ENCODE measurements at regions not wholly inside any gene's neighbourhood (a gene's known extent, or its start where the extent isn't known, plus 50 kb on each side); places are given as distances from the start of the nearest gene placed in this dataset.
"Not testable (repeated sequence)": the region's sequence is repeated elsewhere in the genome, so short reads cannot be mapped to it uniquely, and the experiment has no call there.

- DNase-seq, result not testable (repeated sequence)
Observed at GRCh38 chr3:192968901-192969300, 51.2 kb upstream of the MB21D2 start.

DNA sequence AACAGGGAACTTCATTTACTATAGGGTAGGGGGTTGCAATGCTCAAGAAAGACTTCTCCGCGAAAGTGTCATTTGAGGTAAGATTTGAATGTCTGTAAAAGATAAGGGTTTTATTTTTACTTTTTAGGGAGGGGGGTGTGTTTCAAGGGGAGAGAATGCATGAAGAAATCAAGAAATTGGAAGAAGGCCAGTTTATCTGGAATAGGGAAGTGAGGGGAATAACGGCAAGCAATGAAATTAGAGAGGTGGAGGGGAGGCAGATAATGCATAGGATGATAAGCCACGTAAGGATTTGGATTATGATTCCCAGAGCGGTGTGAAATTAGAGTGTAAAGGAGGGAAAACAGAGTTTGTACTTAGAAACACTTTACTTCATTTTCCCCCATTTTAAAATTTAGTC is 63.0 kb upstream of the MB21D2 start:
- DNase-seq, result no peak

DNA sequence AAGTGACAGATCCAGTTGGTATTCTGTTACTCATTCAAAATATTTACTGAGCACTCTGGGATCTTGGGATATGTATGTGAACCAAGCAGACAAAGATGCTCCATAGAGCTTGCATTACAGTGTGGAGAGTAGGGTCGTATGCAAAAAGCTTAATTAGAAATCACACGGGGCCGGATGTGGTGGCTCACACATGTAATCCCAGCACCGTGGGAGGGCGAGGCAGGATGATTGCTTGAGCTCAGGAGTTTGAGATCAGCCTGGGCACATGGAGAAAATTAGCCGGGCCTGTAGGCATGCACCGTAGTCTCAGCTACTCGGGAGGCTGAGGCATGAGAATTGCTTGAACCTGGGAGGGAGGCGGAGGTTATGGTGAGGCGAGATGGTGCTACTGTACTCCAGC is 68.7 kb upstream of the MB21D2 start:
- DNase-seq, result no peak

DNA sequence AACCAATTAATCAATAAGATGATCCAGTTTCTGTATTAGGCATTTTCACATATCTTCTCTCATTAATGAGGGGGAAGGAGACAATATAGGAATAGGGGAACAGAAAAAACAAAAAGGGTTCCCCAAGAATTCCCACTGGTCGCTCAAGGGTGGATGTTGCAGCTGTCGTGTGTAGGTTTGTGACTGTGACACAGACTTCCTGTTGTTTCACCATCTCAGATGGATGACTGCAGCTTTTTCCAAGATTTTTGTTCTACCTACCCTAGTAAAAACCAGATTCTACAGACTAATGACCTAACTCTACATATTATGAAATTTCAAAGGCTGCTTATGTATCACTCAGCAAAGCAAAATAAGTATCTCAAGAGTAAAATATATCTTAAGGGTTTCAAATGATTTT is 73.7 kb upstream of the MB21D2 start:
- no peak for DNase-seq

GRCh38 chr3:192992361-192992760 is 74.7 kb upstream of the MB21D2 start:
- DNase-seq, result no peak

GRCh38 chr3:192993411-192993810 is 75.8 kb upstream of the MB21D2 start:
- DNase-seq, result no peak

- DNase-seq, result not testable (repeated sequence)
Observed at GRCh38 chr3:193001113-193001512, 83.5 kb upstream of the MB21D2 start.

DNA sequence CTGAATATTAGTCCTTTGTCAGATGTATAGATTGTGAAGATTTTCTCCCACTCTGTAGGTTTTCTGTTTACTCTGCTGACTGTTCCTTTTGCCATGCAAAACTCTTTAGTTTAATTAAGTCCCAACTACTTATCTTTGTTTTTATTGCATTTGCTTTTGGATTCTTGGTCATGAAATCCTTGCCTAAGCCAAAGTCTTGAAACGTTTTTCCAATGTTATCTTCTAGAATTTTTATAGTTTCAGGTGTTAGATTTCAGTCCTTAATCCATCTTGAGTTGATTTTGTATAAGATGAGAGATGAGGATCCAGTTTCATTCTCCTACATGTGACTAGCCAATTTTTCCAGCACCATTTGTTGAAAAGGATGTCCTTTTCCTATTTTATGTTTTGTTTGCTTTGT is 86.0 kb upstream of the MB21D2 start:
- DNase-seq, result not testable (repeated sequence)

GRCh38 chr3:193008654-193009053 is 91.0 kb upstream of the MB21D2 start:
- DNase-seq, result no peak

- no peak for DNase-seq
Observed at GRCh38 chr3:193010191-193010590, 92.5 kb upstream of the MB21D2 start.

GRCh38 chr3:193011958-193012357 is 94.3 kb upstream of the MB21D2 start:
- DNase-seq, result no peak

GRCh38 chr3:193014902-193015301 is 97.2 kb upstream of the MB21D2 start:
- DNase-seq, result no peak

DNA sequence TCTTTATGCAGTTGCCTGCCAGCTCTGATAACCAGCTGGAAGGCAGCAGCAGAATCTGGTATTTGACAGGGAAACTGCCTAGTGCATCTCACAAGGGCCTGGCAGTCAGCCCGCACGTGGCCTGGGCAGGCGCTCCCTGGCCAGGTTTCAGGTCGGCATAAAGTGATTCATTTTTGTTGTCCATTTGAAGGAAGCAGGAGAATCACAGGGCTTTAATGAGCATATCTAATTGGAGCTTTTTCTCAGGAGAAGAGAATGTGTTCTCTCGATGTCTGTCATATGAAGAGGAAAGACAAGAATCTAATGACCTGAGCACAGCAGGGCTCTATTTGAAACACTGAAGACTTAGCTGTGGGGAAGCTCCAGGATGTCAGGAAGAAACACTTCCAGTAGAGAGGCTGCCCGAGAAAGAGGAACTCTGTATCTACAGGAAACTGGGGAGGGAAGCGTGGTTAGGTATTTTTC is 98.8 kb upstream of the MB21D2 start:
- DNase-seq, result no peak

GRCh38 chr3:193021506-193022010 is 103.9 kb upstream of the MB21D2 start:
- no peak for DNase-seq

DNA sequence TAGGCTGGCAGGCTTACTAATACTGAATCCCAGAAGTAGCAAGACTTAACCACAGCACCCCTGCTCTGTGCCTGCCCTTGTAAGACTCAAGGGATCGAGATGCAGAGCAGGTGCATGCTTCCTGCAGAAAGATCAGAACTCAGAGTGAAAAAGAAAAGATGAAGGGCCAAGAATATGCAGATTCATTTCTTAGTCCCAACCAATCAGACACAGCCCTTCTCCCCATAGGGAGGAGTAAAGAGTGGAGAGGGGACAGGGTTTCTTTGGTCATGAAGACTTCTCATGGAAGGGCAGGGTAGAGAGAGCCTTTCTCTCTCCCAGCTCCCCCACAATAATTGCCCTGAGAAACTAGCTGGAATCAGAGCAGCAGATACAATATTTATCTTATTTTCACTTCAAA is 105.6 kb upstream of the MB21D2 start:
- no peak for DNase-seq

DNA sequence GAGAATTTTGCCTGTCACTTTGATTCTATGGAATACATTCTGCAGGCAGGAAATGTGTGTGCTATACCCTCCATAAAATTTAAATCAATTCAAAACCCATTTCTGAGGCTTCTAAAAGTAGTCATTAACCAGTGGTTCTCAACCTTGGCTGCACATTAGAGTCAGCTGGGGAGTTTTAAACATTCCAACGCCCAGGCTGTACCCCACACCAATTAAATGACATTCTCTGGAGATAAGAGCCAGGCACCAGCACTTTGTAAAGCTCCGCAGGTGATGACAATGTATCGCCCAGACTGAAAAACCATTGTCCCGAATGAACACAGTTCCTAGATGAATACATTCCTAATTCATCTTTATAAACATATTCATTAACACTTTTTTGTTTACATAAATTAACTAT is 110.6 kb upstream of the MB21D2 start:
- no peak for DNase-seq

DNA sequence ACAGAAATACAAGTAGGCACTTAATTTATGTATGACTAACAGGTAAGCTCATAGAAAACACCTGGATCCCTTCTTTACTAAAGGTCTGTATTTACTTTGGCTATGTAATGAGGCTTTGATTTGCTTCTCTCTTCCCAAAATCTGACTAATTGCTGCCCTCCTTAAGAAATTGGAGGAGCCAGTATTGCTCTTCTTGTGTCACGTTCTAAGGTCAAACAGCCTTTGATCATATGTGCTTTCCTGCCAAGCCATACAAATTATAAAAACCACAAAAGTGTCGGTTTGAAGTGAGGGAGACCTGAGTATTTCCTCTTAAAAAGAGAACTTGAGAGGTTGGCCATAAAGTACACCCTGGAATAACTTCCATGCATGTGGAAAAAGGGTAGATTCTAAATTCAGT is 112.1 kb upstream of the MB21D2 start:
- DNase-seq, result no peak

DNA sequence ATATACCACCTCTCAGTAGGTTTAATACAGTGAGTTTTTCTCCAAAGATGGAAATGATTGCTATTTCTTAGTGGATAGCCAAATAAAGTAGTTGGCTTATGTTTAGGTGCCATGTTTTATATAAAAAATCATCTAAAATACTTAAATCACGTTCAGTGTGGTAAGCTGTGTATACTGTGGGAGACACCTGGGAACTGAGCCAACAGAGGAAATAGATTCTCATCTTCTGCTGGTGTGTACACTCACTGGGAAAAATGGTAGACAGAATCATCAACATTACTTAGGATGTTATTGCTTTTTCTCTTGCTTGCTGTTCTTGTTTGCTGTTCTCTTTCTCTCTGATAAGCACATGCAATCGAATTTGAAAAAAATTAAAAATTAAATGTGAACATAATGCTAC is 112.6 kb upstream of the MB21D2 start:
- DNase-seq, result no peak

DNA sequence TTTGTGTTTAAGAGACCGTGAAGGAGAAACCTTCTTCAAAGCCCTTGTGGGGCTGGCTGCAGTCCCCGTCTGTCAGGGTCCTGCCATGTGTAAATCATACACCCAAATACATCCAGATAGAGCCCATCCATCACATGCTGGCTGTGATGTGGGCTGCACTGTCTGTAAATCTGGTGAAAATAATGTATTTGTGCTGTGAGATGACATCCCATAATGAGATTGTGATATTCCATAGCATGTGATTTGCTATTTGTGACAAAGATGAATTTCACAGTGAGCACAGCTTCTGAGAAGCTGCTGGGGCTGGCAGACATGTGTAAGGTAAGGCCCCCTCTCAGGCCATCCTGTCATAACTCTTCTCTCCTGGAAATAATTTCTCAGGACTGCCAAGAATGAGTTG is 114.3 kb upstream of the MB21D2 start:
- no peak for DNase-seq

GRCh38 chr3:193033226-193033780 is 115.6 kb upstream of the MB21D2 start:
- DNase-seq, result no peak

GRCh38 chr3:193037828-193038227 is 120.2 kb upstream of the MB21D2 start:
- DNase-seq, result not testable (repeated sequence)

DNA sequence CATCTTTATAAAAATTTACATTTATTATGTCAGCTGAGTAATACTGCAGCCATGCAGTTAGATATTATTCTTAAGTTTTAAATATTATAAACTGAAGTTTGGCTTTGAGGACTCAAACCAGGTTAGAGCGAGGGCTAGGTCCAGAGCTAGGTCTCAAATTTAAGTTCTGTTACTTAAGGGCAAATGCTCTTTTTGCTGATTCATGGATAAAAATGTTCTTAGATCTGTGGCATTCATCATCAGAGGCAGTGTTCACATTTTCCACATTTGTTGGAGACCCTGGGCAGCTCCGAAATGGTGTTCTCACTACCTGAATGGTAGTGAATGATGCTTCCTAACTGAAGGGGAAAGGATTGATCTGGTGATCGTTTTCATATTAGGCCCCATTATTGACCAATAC is 121.4 kb upstream of the MB21D2 start:
- no peak for DNase-seq

GRCh38 chr3:193040836-193041672 is 123.4 kb upstream of the MB21D2 start:
- peak; percentile 19 for DNase-seq

DNA sequence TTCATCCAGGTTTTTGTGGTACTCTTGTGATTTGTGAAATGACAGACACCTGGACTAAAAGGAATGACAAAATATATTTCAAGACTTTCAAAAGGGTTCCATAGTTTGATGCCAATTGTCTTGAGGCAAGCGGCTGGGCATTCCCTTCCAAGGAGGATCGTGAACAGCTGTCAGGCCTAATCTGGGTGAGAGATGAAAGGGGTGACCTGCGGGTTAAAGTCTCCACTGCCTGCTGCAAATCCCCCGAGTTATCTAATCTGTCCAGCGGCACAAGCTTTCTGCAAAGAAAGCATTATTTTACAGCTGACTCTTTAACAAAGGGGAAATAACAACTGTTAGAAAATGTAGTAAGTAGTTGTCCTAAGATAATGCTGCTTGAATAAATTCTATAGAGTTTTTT is 128.7 kb upstream of the MB21D2 start:
- no peak for DNase-seq

- not testable (repeated sequence) for DNase-seq
Observed at GRCh38 chr3:193047461-193047860, 129.8 kb upstream of the MB21D2 start.

Data from NCI-H510A (cell line).